ENCODE measurements at regions not wholly inside any gene's neighbourhood (a gene's known extent, or its start where the extent isn't known, plus 50 kb on each side); places are given as distances from the start of the nearest gene placed in this dataset.

GRCh38 chr2:21429747-21430146 lies 306.0 kb downstream of the TDRD15 start:
- POLR2A ChIA-PET: no interaction called here

GRCh38 chr2:21431078-21431477 lies 307.3 kb downstream of the TDRD15 start:
- no peak for DNase-seq (ENCODE audit: extremely low spot score)
- POLR2A ChIA-PET: no interaction called here
- CTCF ChIA-PET: no interaction called here
- TF ChIP-seq L3MBTL2 (conservative IDR thresholded peaks at IDR 0.05): no peak
- TF ChIP-seq ZNF384 (IDR thresholded peaks at IDR 0.05): no peak
- no peak for TF ChIP-seq FOXM1 (IDR thresholded peaks at IDR 0.05; ENCODE audit: borderline replicate concordance)
- no peak for TF ChIP-seq FOXA1 (IDR thresholded peaks at IDR 0.05)
- no peak for TF ChIP-seq ARNT (IDR thresholded peaks at IDR 0.05)
- no peak for TF ChIP-seq TARDBP (IDR thresholded peaks at IDR 0.05)

More at GRCh38 chr2:21429747-21430146, 306.0 kb downstream of the TDRD15 start:
- no peak for DNase-seq (ENCODE audit: extremely low spot score)
- TF ChIP-seq ELF4 (IDR thresholded peaks at IDR 0.05): no peak
- CTCF ChIA-PET: no interaction called here

- TF ChIP-seq PKNOX1 (IDR thresholded peaks at IDR 0.05): no peak
- no peak for TF ChIP-seq BHLHE40 (IDR thresholded peaks at IDR 0.05; ENCODE audit: borderline replicate concordance)
- no peak for TF ChIP-seq HDGF (IDR thresholded peaks at IDR 0.05; ENCODE audit: borderline replicate concordance)
- ChIA-PET CTCF (no interaction called here), POLR2A (no interaction called here)
- DNase-seq (ENCODE audit: extremely low spot score): no peak
These were observed 315.2 kb downstream of the TDRD15 start for GRCh38 chr2:21438949-21439348.

GRCh38 chr2:21441442-21441841 lies 317.7 kb downstream of the TDRD15 start:
- TF ChIP-seq CTBP1 (IDR thresholded peaks at IDR 0.05; ENCODE audit: borderline replicate concordance) (no peak), ZNF384 (IDR thresholded peaks at IDR 0.05) (no peak), ELF4 (IDR thresholded peaks at IDR 0.05) (no peak), FOXK2 (IDR thresholded peaks at IDR 0.05) (no peak), FOXM1 (IDR thresholded peaks at IDR 0.05; ENCODE audit: borderline replicate concordance) (no peak), L3MBTL2 (conservative IDR thresholded peaks at IDR 0.05) (no peak), SUZ12 (IDR thresholded peaks at IDR 0.05) (no peak), TARDBP (IDR thresholded peaks at IDR 0.05) (no peak), FOXA1 (IDR thresholded peaks at IDR 0.05) (no peak), LEF1 (IDR thresholded peaks at IDR 0.05; ENCODE audit: borderline replicate concordance) (no peak), BHLHE40 (IDR thresholded peaks at IDR 0.05; ENCODE audit: borderline replicate concordance) (no peak), NFRKB (IDR thresholded peaks at IDR 0.05) (no peak), ARNT (IDR thresholded peaks at IDR 0.05) (no peak), SP1 (IDR thresholded peaks at IDR 0.05) (no peak), PKNOX1 (IDR thresholded peaks at IDR 0.05) (no peak), HDGF (IDR thresholded peaks at IDR 0.05; ENCODE audit: borderline replicate concordance) (no peak)

GRCh38 chr2:21443494-21444105 lies 319.8 kb downstream of the TDRD15 start:
- TF ChIP-seq FOXA1 (IDR thresholded peaks at IDR 0.05) (no peak), PKNOX1 (IDR thresholded peaks at IDR 0.05) (no peak), FOXM1 (IDR thresholded peaks at IDR 0.05; ENCODE audit: borderline replicate concordance) (no peak), ZNF384 (IDR thresholded peaks at IDR 0.05) (no peak), CTBP1 (IDR thresholded peaks at IDR 0.05; ENCODE audit: borderline replicate concordance) (no peak), ELF4 (IDR thresholded peaks at IDR 0.05) (no peak), FOXK2 (IDR thresholded peaks at IDR 0.05) (no peak), L3MBTL2 (conservative IDR thresholded peaks at IDR 0.05) (no peak), SP1 (IDR thresholded peaks at IDR 0.05) (no peak), NFRKB (IDR thresholded peaks at IDR 0.05) (no peak), TARDBP (IDR thresholded peaks at IDR 0.05) (no peak), HDGF (IDR thresholded peaks at IDR 0.05; ENCODE audit: borderline replicate concordance) (no peak), LEF1 (IDR thresholded peaks at IDR 0.05; ENCODE audit: borderline replicate concordance) (no peak), ARNT (IDR thresholded peaks at IDR 0.05) (no peak), SUZ12 (IDR thresholded peaks at IDR 0.05) (no peak)
- ChIA-PET CTCF (no interaction called here), POLR2A (no interaction called here)
- no peak for DNase-seq (ENCODE audit: extremely low spot score)

More at GRCh38 chr2:21441442-21441841, 317.7 kb downstream of the TDRD15 start:
- ChIA-PET POLR2A (no interaction called here), CTCF (no interaction called here)
- DNase-seq (ENCODE audit: extremely low spot score): no peak

GRCh38 chr2:21449881-21450280 lies 326.1 kb downstream of the TDRD15 start:
- ChIA-PET CTCF (no interaction called here), POLR2A (no interaction called here)
- DNase-seq (ENCODE audit: extremely low spot score): no peak
- TF ChIP-seq PKNOX1 (IDR thresholded peaks at IDR 0.05): no peak
- no peak for TF ChIP-seq SUZ12 (IDR thresholded peaks at IDR 0.05)
- TF ChIP-seq ARNT (IDR thresholded peaks at IDR 0.05): no peak
- TF ChIP-seq L3MBTL2 (conservative IDR thresholded peaks at IDR 0.05): no peak
- TF ChIP-seq FOXK2 (IDR thresholded peaks at IDR 0.05): no peak
- no peak for TF ChIP-seq TARDBP (IDR thresholded peaks at IDR 0.05)
- TF ChIP-seq FOXA1 (IDR thresholded peaks at IDR 0.05): no peak
- TF ChIP-seq NFRKB (IDR thresholded peaks at IDR 0.05): no peak
- TF ChIP-seq FOXM1 (IDR thresholded peaks at IDR 0.05; ENCODE audit: borderline replicate concordance): no peak
- TF ChIP-seq LEF1 (IDR thresholded peaks at IDR 0.05; ENCODE audit: borderline replicate concordance): no peak
- no peak for TF ChIP-seq CTBP1 (IDR thresholded peaks at IDR 0.05; ENCODE audit: borderline replicate concordance)
- TF ChIP-seq ELF4 (IDR thresholded peaks at IDR 0.05): no peak
- no peak for TF ChIP-seq HDGF (IDR thresholded peaks at IDR 0.05; ENCODE audit: borderline replicate concordance)
- no peak for TF ChIP-seq BHLHE40 (IDR thresholded peaks at IDR 0.05; ENCODE audit: borderline replicate concordance)
- no peak for TF ChIP-seq SP1 (IDR thresholded peaks at IDR 0.05)
- TF ChIP-seq ZNF384 (IDR thresholded peaks at IDR 0.05): no peak
